ENCODE measurements at regions not wholly inside any gene's neighbourhood (a gene's known extent, or its start where the extent isn't known, plus 50 kb on each side); places are given as distances from the start of the nearest gene placed in this dataset.

DNA sequence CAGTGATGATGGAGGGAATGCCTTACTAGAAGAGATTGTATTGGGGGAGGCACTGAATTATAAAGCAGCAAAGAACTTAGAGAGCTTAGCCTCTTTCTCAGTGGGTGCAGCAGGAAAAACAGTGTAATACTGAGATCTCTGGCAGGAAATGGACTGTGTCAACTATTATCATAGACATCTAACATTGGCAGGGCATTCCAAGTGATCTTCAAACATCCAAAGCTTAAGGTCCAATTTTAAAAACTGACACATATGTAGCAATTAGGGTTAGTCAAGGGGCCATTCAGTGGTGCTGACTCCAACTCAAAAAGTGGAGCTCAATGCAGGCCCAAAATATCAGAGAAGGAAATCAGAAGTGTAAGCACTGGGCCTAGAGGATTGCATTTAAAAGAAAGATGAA is 106.6 kb upstream of the DDX18 start:
- TF ChIP-seq, protein P1, sequence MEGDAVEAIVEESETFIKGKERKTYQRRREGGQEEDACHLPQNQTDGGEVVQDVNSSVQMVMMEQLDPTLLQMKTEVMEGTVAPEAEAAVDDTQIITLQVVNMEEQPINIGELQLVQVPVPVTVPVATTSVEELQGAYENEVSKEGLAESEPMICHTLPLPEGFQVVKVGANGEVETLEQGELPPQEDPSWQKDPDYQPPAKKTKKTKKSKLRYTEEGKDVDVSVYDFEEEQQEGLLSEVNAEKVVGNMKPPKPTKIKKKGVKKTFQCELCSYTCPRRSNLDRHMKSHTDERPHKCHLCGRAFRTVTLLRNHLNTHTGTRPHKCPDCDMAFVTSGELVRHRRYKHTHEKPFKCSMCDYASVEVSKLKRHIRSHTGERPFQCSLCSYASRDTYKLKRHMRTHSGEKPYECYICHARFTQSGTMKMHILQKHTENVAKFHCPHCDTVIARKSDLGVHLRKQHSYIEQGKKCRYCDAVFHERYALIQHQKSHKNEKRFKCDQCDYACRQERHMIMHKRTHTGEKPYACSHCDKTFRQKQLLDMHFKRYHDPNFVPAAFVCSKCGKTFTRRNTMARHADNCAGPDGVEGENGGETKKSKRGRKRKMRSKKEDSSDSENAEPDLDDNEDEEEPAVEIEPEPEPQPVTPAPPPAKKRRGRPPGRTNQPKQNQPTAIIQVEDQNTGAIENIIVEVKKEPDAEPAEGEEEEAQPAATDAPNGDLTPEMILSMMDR (IDR thresholded peaks at IDR 0.05; ENCODE audit: low read length) = no peak
- TF ChIP-seq EZH2 (IDR thresholded peaks at IDR 0.05; ENCODE audit: borderline replicate concordance, low read length) = no peak
